ENCODE measurements at regions not wholly inside any gene's neighbourhood (a gene's known extent, or its start where the extent isn't known, plus 50 kb on each side); places are given as distances from the start of the nearest gene placed in this dataset.

- TF ChIP-seq ARID4B (CRISPR knock-in tag; IDR thresholded peaks at IDR 0.05; ENCODE audit: borderline replicate concordance) (no peak), JAZF1 (CRISPR knock-in tag; IDR thresholded peaks at IDR 0.05) (no peak), ZNF532 (CRISPR knock-in tag; IDR thresholded peaks at IDR 0.05; ENCODE audit: borderline replicate concordance) (no peak), ZNF232 (CRISPR knock-in tag; IDR thresholded peaks at IDR 0.05) (no peak), E2F4 (CRISPR knock-in tag; IDR thresholded peaks at IDR 0.05; ENCODE audit: borderline replicate concordance, low read depth) (no peak), MYBL2 (CRISPR knock-in tag; IDR thresholded peaks at IDR 0.05) (no peak), IRF1 (CRISPR knock-in tag; IDR thresholded peaks at IDR 0.05) (no peak), IRF2 (CRISPR knock-in tag; IDR thresholded peaks at IDR 0.05; ENCODE audit: borderline replicate concordance, low read depth) (no peak), CBFB (CRISPR knock-in tag; IDR thresholded peaks at IDR 0.05; ENCODE audit: low read depth) (no peak), ATF6 (CRISPR knock-in tag; IDR thresholded peaks at IDR 0.05) (no peak), TEAD1 (CRISPR knock-in tag; IDR thresholded peaks at IDR 0.05) (no peak), SMAD3 (CRISPR knock-in tag; IDR thresholded peaks at IDR 0.05; ENCODE audit: borderline replicate concordance) (no peak), CREM (CRISPR knock-in tag; IDR thresholded peaks at IDR 0.05) (no peak), FOXK1 (CRISPR knock-in tag; IDR thresholded peaks at IDR 0.05) (no peak), ZNF416 (CRISPR knock-in tag; IDR thresholded peaks at IDR 0.05) (no peak), CDX4 (CRISPR knock-in tag; IDR thresholded peaks at IDR 0.05; ENCODE audit: borderline replicate concordance) (no peak)
These were observed 221.2 kb downstream of the UXS1 start (continued) for GRCh38 chr2:105972927-105973326.
